ENCODE measurements at regions not wholly inside any gene's neighbourhood (a gene's known extent, or its start where the extent isn't known, plus 50 kb on each side); places are given as distances from the start of the nearest gene placed in this dataset.

GRCh38 chr18:55696811-55697210 is 108.8 kb upstream of the TCF4 start:
- TF ChIP-seq POLR2A (IDR thresholded peaks at IDR 0.05) (no peak), POLR2AphosphoS5 (IDR thresholded peaks at IDR 0.05) (no peak)

Measured in prostate gland (tissue), 1 donor.